KMS-11 (cell line): ENCODE measurements at regions not wholly inside any gene's neighbourhood (a gene's known extent, or its start where the extent isn't known, plus 50 kb on each side); places are given as distances from the start of the nearest gene placed in this dataset.
"Not testable (repeated sequence)": the region's sequence is repeated elsewhere in the genome, so short reads cannot be mapped to it uniquely, and the experiment has no call there.

ENCODE experiments used
- H2AFZ ChIP-seq: fragments of 200-600 bp; sonication (generic); 2 replicates; pipeline ENCODE4 v1.6.1; 2016; ENCODE audit warnings: antibody characterized with exemption, mixed run types, low read depth
- H3K27ac ChIP-seq: fragments of 200-600 bp; sonication (generic); 2 replicates; pipeline ENCODE4 v1.6.1; 2016; ENCODE audit warnings: mild to moderate bottlenecking, mixed run types
- H3K27me3 ChIP-seq: fragments of 200-600 bp; sonication (generic); 2 replicates; pipeline ENCODE4 v1.6.1; 2017; ENCODE audit warnings: mild to moderate bottlenecking, low read depth, mixed run types, moderate library complexity; ENCODE audit not compliant: insufficient read depth
- H3K36me3 ChIP-seq: fragments of 200-600 bp; sonication (generic); 2 replicates; pipeline ENCODE4 v1.6.1; 2017; ENCODE audit warnings: mild to moderate bottlenecking, mixed run types; ENCODE audit not compliant: insufficient read depth
- H3K4me1 ChIP-seq: fragments of 200-600 bp; sonication (generic); 2 replicates; pipeline ENCODE4 v1.6.1; 2016; ENCODE audit warnings: mild to moderate bottlenecking, low read depth, mixed run types; ENCODE audit not compliant: poor library complexity, severe bottlenecking
- H3K4me2 ChIP-seq: fragments of 200-600 bp; sonication (generic); 2 replicates; pipeline ENCODE4 v1.7.0; 2016; ENCODE audit warnings: mild to moderate bottlenecking, mixed run types
- H3K4me3 ChIP-seq: fragments of 200-600 bp; sonication (generic); IDR thresholded peaks from 2 replicates; pipeline ENCODE4 v1.6.1; 2017; ENCODE audit warnings: low read depth, low read length, mixed read lengths; ENCODE audit not compliant: insufficient read depth
- H3K79me2 ChIP-seq: fragments of 200-600 bp; sonication (generic); 2 replicates; pipeline ENCODE4 v1.6.1; 2016; ENCODE audit warnings: low read depth, mixed run types; ENCODE audit not compliant: insufficient read depth
- H3K9ac ChIP-seq: fragments of 200-600 bp; sonication (generic); 2 replicates; pipeline ENCODE4 v1.6.1; 2016; ENCODE audit warnings: mild to moderate bottlenecking, mixed run types
- H4K20me1 ChIP-seq: fragments of 200-600 bp; sonication (generic); 2 replicates; pipeline ENCODE4 v1.6.1; 2016; ENCODE audit warnings: mild to moderate bottlenecking, mixed run types; ENCODE audit not compliant: insufficient read depth
- CTCF ChIP-seq: fragments of 200-600 bp; sonication (generic); conservative IDR thresholded peaks from 2 replicates; pipeline ENCODE4 v1.6.1; 2017; ENCODE audit warnings: low read depth, mild to moderate bottlenecking, antibody characterized with exemption, low read length, moderate library complexity, mixed read lengths

- H4K20me1 ChIP-seq, result no peaks in the 10 kb centered on the region
- H3K36me3 ChIP-seq, result no peaks in the 10 kb centered on the region
- no peak overlapping the region for H3K4me3 ChIP-seq
- no peak overlapping the region for H3K9ac ChIP-seq
- H3K27ac ChIP-seq, result no peak overlapping the region
- H2AFZ ChIP-seq, result no peak overlapping the region
- H3K79me2 ChIP-seq, result no peaks in the 10 kb centered on the region
- H3K4me1 ChIP-seq, result no peaks in the 10 kb centered on the region
- no peaks in the 10 kb centered on the region for H3K27me3 ChIP-seq
- H3K4me2 ChIP-seq, result no peak overlapping the region
- TF ChIP-seq CTCF, result no peak
These were observed 675.7 kb upstream of the PRMT6 start for GRCh38 chr1:106380772-106381171.

- not testable (repeated sequence) for H3K4me1 ChIP-seq, H4K20me1 ChIP-seq, H3K36me3 ChIP-seq, H3K4me2 ChIP-seq, H3K4me3 ChIP-seq, H3K79me2 ChIP-seq, H3K27ac ChIP-seq, H2AFZ ChIP-seq, H3K9ac ChIP-seq, H3K27me3 ChIP-seq
These were observed 667.3 kb upstream of the PRMT6 start for GRCh38 chr1:106389160-106389559.

- H4K20me1 ChIP-seq, result no peaks in the 10 kb centered on the region
- H3K4me3 ChIP-seq, result no peak overlapping the region
- no peaks in the 10 kb centered on the region for H3K4me1 ChIP-seq
- H3K27ac ChIP-seq, result no peak overlapping the region
- H3K36me3 ChIP-seq, result no peaks in the 10 kb centered on the region
- H2AFZ ChIP-seq, result no peak overlapping the region
- TF ChIP-seq CTCF, result no peak
- no peaks in the 10 kb centered on the region for H3K27me3 ChIP-seq
- H3K79me2 ChIP-seq, result no peaks in the 10 kb centered on the region
- H3K9ac ChIP-seq, result no peak overlapping the region
- H3K4me2 ChIP-seq, result no peak overlapping the region
These were observed 663.4 kb upstream of the PRMT6 start for GRCh38 chr1:106393046-106393445.

GRCh38 chr1:106396020-106396419 is 660.5 kb upstream of the PRMT6 start:
- no peaks in the 10 kb centered on the region for H3K36me3 ChIP-seq
- H3K9ac ChIP-seq, result no peak overlapping the region
- H3K79me2 ChIP-seq, result no peaks in the 10 kb centered on the region
- no peak overlapping the region for H2AFZ ChIP-seq
- no peak overlapping the region for H3K27ac ChIP-seq
- H4K20me1 ChIP-seq, result no peaks in the 10 kb centered on the region
- H3K4me1 ChIP-seq, result no peaks in the 10 kb centered on the region
- H3K27me3 ChIP-seq, result no peaks in the 10 kb centered on the region
- no peak overlapping the region for H3K4me3 ChIP-seq
- TF ChIP-seq CTCF, result no peak
- no peak overlapping the region for H3K4me2 ChIP-seq

GRCh38 chr1:106398391-106398790 is 658.1 kb upstream of the PRMT6 start:
- no peaks in the 10 kb centered on the region for H3K79me2 ChIP-seq

More at GRCh38 chr1:106398391-106398790, 658.1 kb upstream of the PRMT6 start:
- TF ChIP-seq CTCF, result no peak
- no peak overlapping the region for H3K4me3 ChIP-seq
- H3K36me3 ChIP-seq, result no peaks in the 10 kb centered on the region
- no peaks in the 10 kb centered on the region for H3K27me3 ChIP-seq
- H4K20me1 ChIP-seq, result no peaks in the 10 kb centered on the region
- H2AFZ ChIP-seq, result no peak overlapping the region
- H3K4me1 ChIP-seq, result no peaks in the 10 kb centered on the region
- no peak overlapping the region for H3K4me2 ChIP-seq
- no peak overlapping the region for H3K9ac ChIP-seq
- H3K27ac ChIP-seq, result no peak overlapping the region
